GM23338 (cell line): ENCODE measurements at regions not wholly inside any gene's neighbourhood (a gene's known extent, or its start where the extent isn't known, plus 50 kb on each side); places are given as distances from the start of the nearest gene placed in this dataset.

Experiments used
- ATAC-seq: fragments of 200-7000 bp; cut with Tn5 transposase; 3 replicates; pipeline ENCODE4 v1.9.1; 2020
- DNase-seq: peaks from one replicate; pipeline ENCODE4 v3.0.0-alpha.2; 2015; ENCODE audit warnings: low spot score
- H2AFZ ChIP-seq: fragments of 200-600 bp; sonication (generic); 2 replicates; pipeline ENCODE4 v1.8.0; 2016; ENCODE audit warnings: antibody characterized with exemption, mild to moderate bottlenecking, moderate library complexity
- H3F3A ChIP-seq: fragments of 200-600 bp; sonication (generic); replicated peaks from 2 replicates; pipeline ENCODE4 v1.8.0; 2017; ENCODE audit warnings: antibody characterized with exemption, mixed run types, low read depth
- H3K27ac ChIP-seq: fragments of 200-600 bp; sonication (generic); 2 replicates; pipeline ENCODE4 v1.6.1; 2016; ENCODE audit warnings: low read depth
- H3K27me3 ChIP-seq: fragments of 200-600 bp; sonication (generic); 2 replicates; pipeline ENCODE4 v1.8.0; 2016; ENCODE audit warnings: mild to moderate bottlenecking, mixed run types, moderate library complexity; ENCODE audit not compliant: insufficient read depth
- H3K36me3 ChIP-seq: fragments of 200-600 bp; sonication (generic); 2 replicates; pipeline ENCODE4 v1.8.0; 2016; ENCODE audit warnings: mild to moderate bottlenecking; ENCODE audit not compliant: insufficient read depth
- H3K4me1 ChIP-seq: fragments of 200-600 bp; sonication (generic); 2 replicates; pipeline ENCODE4 v1.8.0; 2016; ENCODE audit warnings: mild to moderate bottlenecking, moderate library complexity; ENCODE audit not compliant: insufficient read depth
- H3K4me2 ChIP-seq: fragments of 200-600 bp; sonication (generic); 2 replicates; pipeline ENCODE4 v1.7.1; 2017; ENCODE audit warnings: mixed run types
- H3K4me3 ChIP-seq: fragments of 200-600 bp; sonication (generic); 2 replicates; pipeline ENCODE4 v1.6.1; 2016; ENCODE audit warnings: mixed run types
- H3K79me2 ChIP-seq: fragments of 200-600 bp; sonication (generic); replicated peaks from 2 replicates; pipeline ENCODE4 v1.8.0; 2017; ENCODE audit warnings: mild to moderate bottlenecking; ENCODE audit not compliant: insufficient read depth
- H3K9me2 ChIP-seq: fragments of 200-600 bp; sonication (generic); 2 replicates; pipeline ENCODE4 v1.8.0; 2017; ENCODE audit not compliant: insufficient read depth
- H4K20me1 ChIP-seq: fragments of 200-600 bp; sonication (generic); replicated peaks from 2 replicates; pipeline ENCODE4 v1.8.0; 2017; ENCODE audit warnings: mild to moderate bottlenecking; ENCODE audit not compliant: insufficient read depth
- H3K27ac Mint-ChIP-seq: 2 replicates; pipeline ENCODE4 v1.8.0; 2020; ENCODE audit warnings: inconsistent platforms, mild to moderate bottlenecking, moderate library complexity, mixed read lengths
- H3K27me3 Mint-ChIP-seq: 3 replicates; pipeline ENCODE4 v1.8.0; 2022; ENCODE audit warnings: low read depth, mild to moderate bottlenecking, moderate library complexity, mixed read lengths, inconsistent platforms; ENCODE audit not compliant: insufficient read depth, poor library complexity
- H3K36me3 Mint-ChIP-seq: 3 replicates; pipeline ENCODE4 v1.8.0; 2021; ENCODE audit warnings: low read depth, mild to moderate bottlenecking, inconsistent platforms, moderate library complexity, mixed read lengths
- H3K4me1 Mint-ChIP-seq: 3 replicates; pipeline ENCODE4 v1.8.0; 2020; ENCODE audit warnings: mild to moderate bottlenecking, inconsistent platforms, mixed read lengths
- H3K4me3 Mint-ChIP-seq: 3 replicates; pipeline ENCODE4 v1.8.0; 2021; ENCODE audit warnings: moderate library complexity, mild to moderate bottlenecking, inconsistent platforms, mixed read lengths
- H3K9me3 Mint-ChIP-seq: 3 replicates; pipeline ENCODE4 v1.8.0; 2020; ENCODE audit warnings: moderate library complexity, mild to moderate bottlenecking, inconsistent platforms, mixed read lengths
- CREB1 ChIP-seq: fragments of 250-450 bp; sonication (Bioruptor Pico); IDR thresholded peaks from 2 replicates; pipeline ENCODE4 v1.5.0; 2020; ENCODE audit warnings: low read depth, mild to moderate bottlenecking, moderate library complexity
- EZH2 ChIP-seq: fragments of 200-600 bp; sonication (generic); IDR thresholded peaks from one replicate; pipeline ENCODE4 v1.8.0; 2017; ENCODE audit warnings: antibody characterized with exemption, mild to moderate bottlenecking, low read depth; ENCODE audit not compliant: unreplicated experiment
- EZH2phosphoT487 ChIP-seq: fragments of 200-600 bp; sonication (generic); IDR thresholded peaks from one replicate; pipeline ENCODE4 v1.8.1; 2018; ENCODE audit warnings: antibody characterized with exemption; ENCODE audit not compliant: unreplicated experiment
- JUNB ChIP-seq: IDR thresholded peaks from one replicate; pipeline ENCODE4 v1.6.1; 2016; ENCODE audit warnings: antibody characterized with exemption; ENCODE audit not compliant: unreplicated experiment
- NANOG ChIP-seq: IDR thresholded peaks from 2 replicates; pipeline ENCODE4 v1.6.1; 2016; ENCODE audit warnings: antibody characterized with exemption, borderline replicate concordance
- POLR2AphosphoS5 ChIP-seq: IDR thresholded peaks from 2 replicates; pipeline ENCODE4 v1.6.1; 2016; ENCODE audit warnings: antibody characterized with exemption, low read depth
- STAT1 ChIP-seq: IDR thresholded peaks from one replicate; pipeline ENCODE4 v1.6.1; 2016; ENCODE audit warnings: antibody characterized with exemption; ENCODE audit not compliant: unreplicated experiment
- ZNF331 ChIP-seq: fragments of 250-450 bp; sonication (Bioruptor Pico); IDR thresholded peaks from 2 replicates; pipeline ENCODE4 v1.5.0; 2020; ENCODE audit warnings: low read depth, mild to moderate bottlenecking, moderate library complexity
- TF ChIP-seq, protein P1 (sequence below), 2 experiments: fragments of 200-600 bp in 1 of 2; sonication (generic) in 1 of 2; conservative IDR thresholded peaks; 2 replicates each; pipeline versions ENCODE4 v1.5.1 to v1.6.1; 2016 to 2017; ENCODE audit warnings: antibody characterized with exemption in 2 of 2, low read depth in 2 of 2, mild to moderate bottlenecking in 2 of 2, moderate library complexity in 1 of 2
- TF ChIP-seq, protein P2 (sequence below): fragments of 250-450 bp; sonication (Bioruptor Pico); IDR thresholded peaks from 2 replicates; pipeline ENCODE4 v1.5.0; 2020; ENCODE audit warnings: mild to moderate bottlenecking, moderate library complexity
- TF ChIP-seq, protein P3 (sequence below): IDR thresholded peaks from 2 replicates; pipeline ENCODE4 v1.6.1; 2016; ENCODE audit warnings: antibody characterized with exemption
- TF ChIP-seq, protein P4 (sequence below): IDR thresholded peaks from one replicate; pipeline ENCODE4 v1.6.1; 2018; ENCODE audit warnings: antibody characterized with exemption; ENCODE audit not compliant: unreplicated experiment

DNA sequence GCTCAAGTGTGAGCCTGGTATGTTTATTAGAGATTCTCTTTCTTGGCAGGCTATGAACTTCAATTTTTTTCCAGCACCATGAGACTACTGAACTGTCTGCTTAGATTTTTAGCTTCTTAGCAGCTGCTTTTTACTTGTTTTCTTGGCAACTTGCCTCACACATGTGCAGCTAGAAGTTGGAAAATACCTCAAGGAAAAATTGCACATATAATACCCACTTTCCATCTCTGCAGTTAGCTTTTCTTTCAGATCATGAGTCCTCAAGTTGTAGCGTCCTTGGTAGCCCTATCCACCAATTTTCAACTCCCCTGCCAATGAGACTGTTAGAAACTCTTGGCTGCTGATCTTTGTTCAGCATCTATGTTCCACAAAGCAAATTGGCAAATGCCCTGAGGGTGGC, 302.1 kb downstream of the HRH4 start:
- H3K4me1 ChIP-seq = no peaks in the 10 kb centered on the region
- peaks cover 10% of the 10 kb centered on the region for H3K9me2 ChIP-seq
- Mint-ChIP-seq H3K27ac (no peak overlapping the region), H3K36me3 (no peaks in the 10 kb centered on the region), H3K4me3 (no peak overlapping the region), H3K27me3 (peaks cover 2% of the 10 kb centered on the region), H3K9me3 (peaks cover 13% of the 10 kb centered on the region), H3K4me1 (peaks cover 4% of the 10 kb centered on the region; the same call in 1 of the 3 replicates)
- H3K27me3 ChIP-seq = no peaks in the 10 kb centered on the region
- no peak overlapping the region for H3K4me2 ChIP-seq
- ATAC-seq (no peak), DNase-seq (no peak)
- no peaks in the 10 kb centered on the region for H3F3A ChIP-seq
- H2AFZ ChIP-seq = no peak overlapping the region
- TF ChIP-seq STAT1 (no peak), POLR2AphosphoS5 (no peak), CREB1 (CRISPR knock-in tag) (no peak), NANOG (no peak), JUNB (no peak), ZNF331 (CRISPR knock-in tag) (no peak), EZH2phosphoT487 (no peak), EZH2 (no peak)
- TF ChIP-seq, protein P1, sequence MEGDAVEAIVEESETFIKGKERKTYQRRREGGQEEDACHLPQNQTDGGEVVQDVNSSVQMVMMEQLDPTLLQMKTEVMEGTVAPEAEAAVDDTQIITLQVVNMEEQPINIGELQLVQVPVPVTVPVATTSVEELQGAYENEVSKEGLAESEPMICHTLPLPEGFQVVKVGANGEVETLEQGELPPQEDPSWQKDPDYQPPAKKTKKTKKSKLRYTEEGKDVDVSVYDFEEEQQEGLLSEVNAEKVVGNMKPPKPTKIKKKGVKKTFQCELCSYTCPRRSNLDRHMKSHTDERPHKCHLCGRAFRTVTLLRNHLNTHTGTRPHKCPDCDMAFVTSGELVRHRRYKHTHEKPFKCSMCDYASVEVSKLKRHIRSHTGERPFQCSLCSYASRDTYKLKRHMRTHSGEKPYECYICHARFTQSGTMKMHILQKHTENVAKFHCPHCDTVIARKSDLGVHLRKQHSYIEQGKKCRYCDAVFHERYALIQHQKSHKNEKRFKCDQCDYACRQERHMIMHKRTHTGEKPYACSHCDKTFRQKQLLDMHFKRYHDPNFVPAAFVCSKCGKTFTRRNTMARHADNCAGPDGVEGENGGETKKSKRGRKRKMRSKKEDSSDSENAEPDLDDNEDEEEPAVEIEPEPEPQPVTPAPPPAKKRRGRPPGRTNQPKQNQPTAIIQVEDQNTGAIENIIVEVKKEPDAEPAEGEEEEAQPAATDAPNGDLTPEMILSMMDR (conservative IDR thresholded peaks at IDR 0.05; ENCODE audit: low read depth in 2 of 2) = no peak
- TF ChIP-seq, protein P2, sequence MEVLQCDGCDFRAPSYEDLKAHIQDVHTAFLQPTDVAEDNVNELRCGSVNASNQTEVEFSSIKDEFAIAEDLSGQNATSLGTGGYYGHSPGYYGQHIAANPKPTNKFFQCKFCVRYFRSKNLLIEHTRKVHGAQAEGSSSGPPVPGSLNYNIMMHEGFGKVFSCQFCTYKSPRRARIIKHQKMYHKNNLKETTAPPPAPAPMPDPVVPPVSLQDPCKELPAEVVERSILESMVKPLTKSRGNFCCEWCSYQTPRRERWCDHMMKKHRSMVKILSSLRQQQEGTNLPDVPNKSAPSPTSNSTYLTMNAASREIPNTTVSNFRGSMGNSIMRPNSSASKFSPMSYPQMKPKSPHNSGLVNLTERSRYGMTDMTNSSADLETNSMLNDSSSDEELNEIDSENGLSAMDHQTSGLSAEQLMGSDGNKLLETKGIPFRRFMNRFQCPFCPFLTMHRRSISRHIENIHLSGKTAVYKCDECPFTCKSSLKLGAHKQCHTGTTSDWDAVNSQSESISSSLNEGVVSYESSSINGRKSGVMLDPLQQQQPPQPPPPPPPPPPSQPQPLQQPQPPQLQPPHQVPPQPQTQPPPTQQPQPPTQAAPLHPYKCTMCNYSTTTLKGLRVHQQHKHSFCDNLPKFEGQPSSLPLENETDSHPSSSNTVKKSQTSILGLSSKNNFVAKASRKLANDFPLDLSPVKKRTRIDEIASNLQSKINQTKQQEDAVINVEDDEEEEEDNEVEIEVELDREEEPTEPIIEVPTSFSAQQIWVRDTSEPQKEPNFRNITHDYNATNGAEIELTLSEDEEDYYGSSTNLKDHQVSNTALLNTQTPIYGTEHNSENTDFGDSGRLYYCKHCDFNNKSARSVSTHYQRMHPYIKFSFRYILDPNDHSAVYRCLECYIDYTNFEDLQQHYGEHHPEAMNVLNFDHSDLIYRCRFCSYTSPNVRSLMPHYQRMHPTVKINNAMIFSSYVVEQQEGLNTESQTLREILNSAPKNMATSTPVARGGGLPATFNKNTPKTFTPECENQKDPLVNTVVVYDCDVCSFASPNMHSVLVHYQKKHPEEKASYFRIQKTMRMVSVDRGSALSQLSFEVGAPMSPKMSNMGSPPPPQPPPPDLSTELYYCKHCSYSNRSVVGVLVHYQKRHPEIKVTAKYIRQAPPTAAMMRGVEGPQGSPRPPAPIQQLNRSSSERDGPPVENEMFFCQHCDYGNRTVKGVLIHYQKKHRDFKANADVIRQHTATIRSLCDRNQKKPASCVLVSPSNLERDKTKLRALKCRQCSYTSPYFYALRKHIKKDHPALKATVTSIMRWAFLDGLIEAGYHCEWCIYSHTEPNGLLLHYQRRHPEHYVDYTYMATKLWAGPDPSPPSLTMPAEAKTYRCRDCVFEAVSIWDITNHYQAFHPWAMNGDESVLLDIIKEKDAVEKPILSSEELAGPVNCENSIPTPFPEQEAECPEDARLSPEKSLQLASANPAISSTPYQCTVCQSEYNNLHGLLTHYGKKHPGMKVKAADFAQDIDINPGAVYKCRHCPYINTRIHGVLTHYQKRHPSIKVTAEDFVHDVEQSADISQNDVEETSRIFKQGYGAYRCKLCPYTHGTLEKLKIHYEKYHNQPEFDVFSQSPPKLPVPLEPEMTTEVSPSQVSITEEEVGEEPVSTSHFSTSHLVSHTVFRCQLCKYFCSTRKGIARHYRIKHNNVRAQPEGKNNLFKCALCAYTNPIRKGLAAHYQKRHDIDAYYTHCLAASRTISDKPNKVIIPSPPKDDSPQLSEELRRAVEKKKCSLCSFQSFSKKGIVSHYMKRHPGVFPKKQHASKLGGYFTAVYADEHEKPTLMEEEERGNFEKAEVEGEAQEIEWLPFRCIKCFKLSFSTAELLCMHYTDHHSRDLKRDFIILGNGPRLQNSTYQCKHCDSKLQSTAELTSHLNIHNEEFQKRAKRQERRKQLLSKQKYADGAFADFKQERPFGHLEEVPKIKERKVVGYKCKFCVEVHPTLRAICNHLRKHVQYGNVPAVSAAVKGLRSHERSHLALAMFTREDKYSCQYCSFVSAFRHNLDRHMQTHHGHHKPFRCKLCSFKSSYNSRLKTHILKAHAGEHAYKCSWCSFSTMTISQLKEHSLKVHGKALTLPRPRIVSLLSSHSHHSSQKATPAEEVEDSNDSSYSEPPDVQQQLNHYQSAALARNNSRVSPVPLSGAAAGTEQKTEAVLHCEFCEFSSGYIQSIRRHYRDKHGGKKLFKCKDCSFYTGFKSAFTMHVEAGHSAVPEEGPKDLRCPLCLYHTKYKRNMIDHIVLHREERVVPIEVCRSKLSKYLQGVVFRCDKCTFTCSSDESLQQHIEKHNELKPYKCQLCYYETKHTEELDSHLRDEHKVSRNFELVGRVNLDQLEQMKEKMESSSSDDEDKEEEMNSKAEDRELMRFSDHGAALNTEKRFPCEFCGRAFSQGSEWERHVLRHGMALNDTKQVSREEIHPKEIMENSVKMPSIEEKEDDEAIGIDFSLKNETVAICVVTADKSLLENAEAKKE (CRISPR knock-in tag) = no peak
- TF ChIP-seq, protein P3, sequence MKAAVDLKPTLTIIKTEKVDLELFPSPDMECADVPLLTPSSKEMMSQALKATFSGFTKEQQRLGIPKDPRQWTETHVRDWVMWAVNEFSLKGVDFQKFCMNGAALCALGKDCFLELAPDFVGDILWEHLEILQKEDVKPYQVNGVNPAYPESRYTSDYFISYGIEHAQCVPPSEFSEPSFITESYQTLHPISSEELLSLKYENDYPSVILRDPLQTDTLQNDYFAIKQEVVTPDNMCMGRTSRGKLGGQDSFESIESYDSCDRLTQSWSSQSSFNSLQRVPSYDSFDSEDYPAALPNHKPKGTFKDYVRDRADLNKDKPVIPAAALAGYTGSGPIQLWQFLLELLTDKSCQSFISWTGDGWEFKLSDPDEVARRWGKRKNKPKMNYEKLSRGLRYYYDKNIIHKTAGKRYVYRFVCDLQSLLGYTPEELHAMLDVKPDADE = no peak
- TF ChIP-seq, protein P4, sequence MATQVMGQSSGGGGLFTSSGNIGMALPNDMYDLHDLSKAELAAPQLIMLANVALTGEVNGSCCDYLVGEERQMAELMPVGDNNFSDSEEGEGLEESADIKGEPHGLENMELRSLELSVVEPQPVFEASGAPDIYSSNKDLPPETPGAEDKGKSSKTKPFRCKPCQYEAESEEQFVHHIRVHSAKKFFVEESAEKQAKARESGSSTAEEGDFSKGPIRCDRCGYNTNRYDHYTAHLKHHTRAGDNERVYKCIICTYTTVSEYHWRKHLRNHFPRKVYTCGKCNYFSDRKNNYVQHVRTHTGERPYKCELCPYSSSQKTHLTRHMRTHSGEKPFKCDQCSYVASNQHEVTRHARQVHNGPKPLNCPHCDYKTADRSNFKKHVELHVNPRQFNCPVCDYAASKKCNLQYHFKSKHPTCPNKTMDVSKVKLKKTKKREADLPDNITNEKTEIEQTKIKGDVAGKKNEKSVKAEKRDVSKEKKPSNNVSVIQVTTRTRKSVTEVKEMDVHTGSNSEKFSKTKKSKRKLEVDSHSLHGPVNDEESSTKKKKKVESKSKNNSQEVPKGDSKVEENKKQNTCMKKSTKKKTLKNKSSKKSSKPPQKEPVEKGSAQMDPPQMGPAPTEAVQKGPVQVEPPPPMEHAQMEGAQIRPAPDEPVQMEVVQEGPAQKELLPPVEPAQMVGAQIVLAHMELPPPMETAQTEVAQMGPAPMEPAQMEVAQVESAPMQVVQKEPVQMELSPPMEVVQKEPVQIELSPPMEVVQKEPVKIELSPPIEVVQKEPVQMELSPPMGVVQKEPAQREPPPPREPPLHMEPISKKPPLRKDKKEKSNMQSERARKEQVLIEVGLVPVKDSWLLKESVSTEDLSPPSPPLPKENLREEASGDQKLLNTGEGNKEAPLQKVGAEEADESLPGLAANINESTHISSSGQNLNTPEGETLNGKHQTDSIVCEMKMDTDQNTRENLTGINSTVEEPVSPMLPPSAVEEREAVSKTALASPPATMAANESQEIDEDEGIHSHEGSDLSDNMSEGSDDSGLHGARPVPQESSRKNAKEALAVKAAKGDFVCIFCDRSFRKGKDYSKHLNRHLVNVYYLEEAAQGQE = no peak
- H4K20me1 ChIP-seq = no peaks in the 10 kb centered on the region
- no peak overlapping the region for H3K27ac ChIP-seq
- no peak overlapping the region for H3K4me3 ChIP-seq
- H3K79me2 ChIP-seq = no peaks in the 10 kb centered on the region
- H3K36me3 ChIP-seq = no peaks in the 10 kb centered on the region
